ENCODE measurements at regions not wholly inside any gene's neighbourhood (a gene's known extent, or its start where the extent isn't known, plus 50 kb on each side); places are given as distances from the start of the nearest gene placed in this dataset.

DNA sequence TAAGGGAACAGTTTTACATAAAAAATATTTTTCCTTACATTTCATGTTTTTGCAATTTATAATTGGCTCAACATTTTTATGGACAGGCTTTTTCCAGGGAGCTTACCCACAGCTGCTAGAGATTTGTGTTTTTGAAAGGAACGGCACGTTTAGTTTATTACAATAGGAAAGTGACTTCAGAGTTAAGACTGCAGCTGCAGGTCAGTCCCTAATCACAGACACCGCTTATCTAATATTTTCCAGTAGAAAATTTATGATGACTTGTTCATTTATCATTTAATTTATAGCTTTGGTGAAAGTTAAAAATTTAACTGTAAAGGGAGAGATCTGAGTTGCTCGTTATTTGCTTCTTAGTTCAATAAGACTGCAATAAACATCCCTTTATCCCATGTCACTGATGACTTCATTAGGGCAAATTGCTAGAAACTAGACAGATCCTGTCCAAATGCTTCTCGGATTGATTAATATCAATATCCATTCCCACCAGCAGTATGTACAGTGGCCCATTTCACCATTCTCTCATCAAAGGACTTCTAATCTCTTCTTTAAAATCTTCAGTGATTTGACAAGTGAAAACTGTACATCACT lies 97.0 kb upstream of the ODAD2 start:
- TF ChIP-seq, protein P1, sequence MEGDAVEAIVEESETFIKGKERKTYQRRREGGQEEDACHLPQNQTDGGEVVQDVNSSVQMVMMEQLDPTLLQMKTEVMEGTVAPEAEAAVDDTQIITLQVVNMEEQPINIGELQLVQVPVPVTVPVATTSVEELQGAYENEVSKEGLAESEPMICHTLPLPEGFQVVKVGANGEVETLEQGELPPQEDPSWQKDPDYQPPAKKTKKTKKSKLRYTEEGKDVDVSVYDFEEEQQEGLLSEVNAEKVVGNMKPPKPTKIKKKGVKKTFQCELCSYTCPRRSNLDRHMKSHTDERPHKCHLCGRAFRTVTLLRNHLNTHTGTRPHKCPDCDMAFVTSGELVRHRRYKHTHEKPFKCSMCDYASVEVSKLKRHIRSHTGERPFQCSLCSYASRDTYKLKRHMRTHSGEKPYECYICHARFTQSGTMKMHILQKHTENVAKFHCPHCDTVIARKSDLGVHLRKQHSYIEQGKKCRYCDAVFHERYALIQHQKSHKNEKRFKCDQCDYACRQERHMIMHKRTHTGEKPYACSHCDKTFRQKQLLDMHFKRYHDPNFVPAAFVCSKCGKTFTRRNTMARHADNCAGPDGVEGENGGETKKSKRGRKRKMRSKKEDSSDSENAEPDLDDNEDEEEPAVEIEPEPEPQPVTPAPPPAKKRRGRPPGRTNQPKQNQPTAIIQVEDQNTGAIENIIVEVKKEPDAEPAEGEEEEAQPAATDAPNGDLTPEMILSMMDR (conservative IDR thresholded peaks at IDR 0.05) = no peak
- TF ChIP-seq ZFX (IDR thresholded peaks at IDR 0.05) = no peak
